B cell (primary cell): ENCODE measurements at regions not wholly inside any gene's neighbourhood (a gene's known extent, or its start where the extent isn't known, plus 50 kb on each side); places are given as distances from the start of the nearest gene placed in this dataset.

Experiments used
- ATAC-seq: fragments of 200-7000 bp; cut with Tn5 transposase; one replicate; pipeline ENCODE4 v1.10.0; 2021; ENCODE audit warnings: low read depth, mild to moderate bottlenecking, moderate number of reproducible peaks, moderate library complexity
- CTCF ChIA-PET: fragments of 350-600 bp; sonication (Branson Sonifier 250); formaldehyde crosslinking; loops from one replicate; lab custom pipeline; 2021; ENCODE audit warnings: antibody characterized with exemption, inconsistent platforms; lab: Charles Lee
- POLR2A ChIA-PET: fragments of 350-600 bp; sonication (Branson Sonifier 250); formaldehyde crosslinking; loops from one replicate; lab custom pipeline; 2021; ENCODE audit warnings: antibody characterized with exemption; lab: Charles Lee
- DNase-seq: peaks from one replicate; pipeline ENCODE4 v3.0.0; 2013
- H2AFZ ChIP-seq: 2 replicates; pipeline ENCODE4 v1.6.1; 2012; ENCODE audit warnings: mild to moderate bottlenecking, low read depth, low read length; ENCODE audit not compliant: insufficient read depth, poor library complexity, severe bottlenecking
- H3K27ac ChIP-seq, 2 donors: 1 replicate in 1 of 2; 2 replicates in 1 of 2; pipeline ENCODE4 v1.5.1; 2012 to 2013; ENCODE audit warnings: low read length in 2 of 2, mild to moderate bottlenecking in 2 of 2, moderate library complexity in 1 of 2
- H3K27me3 ChIP-seq, 4 experiments: fragments of 200-600 bp in 1 of 4; sonication (generic) in 1 of 4; replicated peaks in 1 of 4; 1 replicate in 2 of 4; 2 replicates in 2 of 4; pipeline versions ENCODE4 v1.6.1 to v1.7.0; 2013 to 2016; ENCODE audit warnings: low read length in 3 of 4, mild to moderate bottlenecking in 2 of 4, mixed read lengths in 1 of 4, moderate library complexity in 1 of 4; ENCODE audit not compliant: insufficient read depth in 4 of 4, control insufficient read depth in 3 of 4; ENCODE audit errors: control extremely low read depth in 1 of 4
- H3K36me3 ChIP-seq, 2 experiments: replicated peaks in 1 of 2; 1 replicate in 1 of 2; 2 replicates in 1 of 2; pipeline versions ENCODE4 v1.6.1 to v1.7.1; 2013; ENCODE audit warnings: low read length in 1 of 2; ENCODE audit not compliant: insufficient read depth in 2 of 2, control insufficient read depth in 1 of 2; ENCODE audit errors: control extremely low read depth in 1 of 2, extremely low read depth in 1 of 2
- H3K4me1 ChIP-seq, 2 donors: fragments of 200-600 bp in 1 of 2; sonication (generic) in 1 of 2; 1 replicate in 1 of 2; 2 replicates in 1 of 2; pipeline versions ENCODE4 v1.5.1 to v1.6.1; 2013 to 2017; ENCODE audit warnings: low read length in 2 of 2; ENCODE audit not compliant: control insufficient read depth in 2 of 2, insufficient read depth in 2 of 2
- H3K4me2 ChIP-seq: replicated peaks from 2 replicates; pipeline ENCODE3; 2012; ENCODE audit warnings: mild to moderate bottlenecking, low read depth, low read length; ENCODE audit not compliant: poor library complexity, severe bottlenecking
- H3K4me3 ChIP-seq, 5 experiments: fragments of 200-600 bp in 1 of 5; sonication (generic) in 1 of 5; 1 replicate in 3 of 5; 2 replicates in 2 of 5; pipeline versions ENCODE4 v1.5.1 to v1.7.0; 2011 to 2016; ENCODE audit warnings: low read length in 4 of 5, mild to moderate bottlenecking in 4 of 5, low read depth in 2 of 5, control low read depth in 1 of 5, moderate library complexity in 1 of 5; ENCODE audit not compliant: insufficient read depth in 1 of 5; ENCODE audit errors: control extremely low read depth in 1 of 5, extremely low read depth in 1 of 5
- H3K79me2 ChIP-seq: fragments of 200-600 bp; sonication (generic); one replicate; pipeline ENCODE4 v1.6.0; 2016; ENCODE audit warnings: low read length; ENCODE audit not compliant: control insufficient read depth, insufficient read depth
- H3K9ac ChIP-seq: fragments of 200-600 bp; sonication (generic); 2 replicates; pipeline ENCODE4 v1.6.1; 2017; ENCODE audit warnings: mild to moderate bottlenecking, low read length, moderate library complexity
- H3K9me3 ChIP-seq, 3 donors: one replicate each; pipeline versions ENCODE4 v1.6.1 to v1.7.1; 2013; ENCODE audit warnings: low read length in 2 of 3; ENCODE audit not compliant: control insufficient read depth in 2 of 3, insufficient read depth in 1 of 3; ENCODE audit errors: control extremely low read depth in 1 of 3
- H4K20me1 ChIP-seq: 2 replicates; pipeline ENCODE4 v1.6.0; 2012; ENCODE audit warnings: mild to moderate bottlenecking, low read length; ENCODE audit not compliant: insufficient read depth, control insufficient read depth, poor library complexity, severe bottlenecking
- H3K27ac Mint-ChIP-seq: one replicate; pipeline ENCODE4 v1.8.0; 2021; ENCODE audit warnings: mixed read lengths
- H3K27me3 Mint-ChIP-seq: one replicate; pipeline ENCODE4 v1.8.0; 2021; ENCODE audit warnings: mixed read lengths
- H3K4me1 Mint-ChIP-seq: one replicate; pipeline ENCODE4 v1.8.0; 2021; ENCODE audit warnings: mixed read lengths
- H3K4me3 Mint-ChIP-seq: one replicate; pipeline ENCODE4 v1.8.0; 2021; ENCODE audit warnings: mixed read lengths
- H3K9me3 Mint-ChIP-seq: one replicate; pipeline ENCODE4 v1.8.0; 2022; ENCODE audit warnings: mixed read lengths; ENCODE audit not compliant: insufficient read depth
- EZH2 ChIP-seq: IDR thresholded peaks from 2 replicates; pipeline ENCODE4 v1.6.1; 2012; ENCODE audit warnings: borderline replicate concordance, low read depth, mild to moderate bottlenecking, moderate library complexity, low read length; ENCODE audit not compliant: insufficient read depth, poor library complexity, severe bottlenecking
- WGBS: methylation state at CpG from one replicate; pipeline ENCODE4 v1.1.5; 2013; ENCODE audit warnings: missing lambda C conversion rate; ENCODE audit not compliant: insufficient coverage; 5-methylcytosine and 5-hydroxymethylcytosine counted together
- intact Hi-C: fragments of 100-400 bp; cut with micrococcal nuclease; formaldehyde crosslinking; loops from one replicate; pipeline ENCODE4 v1.10.0; 2022
- TF ChIP-seq, protein P1 (sequence below): fragments of 200-600 bp; IDR thresholded peaks from one replicate; pipeline ENCODE4 v1.8.0; 2022; ENCODE audit warnings: antibody characterized with exemption, mild to moderate bottlenecking

DNA sequence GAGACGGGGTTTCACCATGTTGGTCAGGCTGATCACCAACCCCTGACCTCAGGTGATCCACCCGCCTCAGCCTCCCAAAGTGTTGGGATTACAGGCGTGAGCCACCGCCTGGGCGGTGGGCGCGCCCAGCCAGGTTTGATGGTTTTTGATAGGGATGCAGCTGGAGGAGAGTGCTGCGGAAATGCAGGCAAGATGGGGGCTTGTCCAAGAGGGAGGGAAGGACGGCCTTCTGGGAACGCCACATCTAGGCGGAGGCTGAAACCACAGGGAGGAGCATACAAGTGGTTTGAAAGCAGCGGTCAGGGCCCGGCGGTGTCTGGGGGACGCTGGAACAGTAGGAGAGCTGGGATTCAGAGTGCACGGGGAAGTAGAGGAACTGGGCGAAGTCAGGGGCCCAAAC, 134.6 kb downstream of the VRK1 start:
- no peak overlapping the region for H3K9ac ChIP-seq
- no peaks in the 10 kb centered on the region for H3K79me2 ChIP-seq
- H2AFZ ChIP-seq, result no peak overlapping the region
- H3K4me3 ChIP-seq, result no peak overlapping the region
- H3K4me2 ChIP-seq, result no peak overlapping the region
- no peak for ATAC-seq
- POLR2A ChIA-PET, result no interaction called here
- H3K4me1 ChIP-seq, result peaks cover 7 to 9% of the 10 kb centered on the region in 2 donors
- Mint-ChIP-seq H3K27ac (no peak overlapping the region), H3K4me1 (peaks cover 15% of the 10 kb centered on the region), H3K27me3 (no peaks in the 10 kb centered on the region), H3K4me3 (no peak overlapping the region), H3K9me3 (no peaks in the 10 kb centered on the region)
- CTCF ChIA-PET, result no interaction called here
- no peak overlapping the region for H3K27ac ChIP-seq
- WGBS, result 96% methylated on average over 15 of the region's 17 CpGs
- no peaks in the 10 kb centered on the region for H3K27me3 ChIP-seq
- intact Hi-C loops, result no loop called here
- no peak for TF ChIP-seq EZH2
- TF ChIP-seq, protein P1, sequence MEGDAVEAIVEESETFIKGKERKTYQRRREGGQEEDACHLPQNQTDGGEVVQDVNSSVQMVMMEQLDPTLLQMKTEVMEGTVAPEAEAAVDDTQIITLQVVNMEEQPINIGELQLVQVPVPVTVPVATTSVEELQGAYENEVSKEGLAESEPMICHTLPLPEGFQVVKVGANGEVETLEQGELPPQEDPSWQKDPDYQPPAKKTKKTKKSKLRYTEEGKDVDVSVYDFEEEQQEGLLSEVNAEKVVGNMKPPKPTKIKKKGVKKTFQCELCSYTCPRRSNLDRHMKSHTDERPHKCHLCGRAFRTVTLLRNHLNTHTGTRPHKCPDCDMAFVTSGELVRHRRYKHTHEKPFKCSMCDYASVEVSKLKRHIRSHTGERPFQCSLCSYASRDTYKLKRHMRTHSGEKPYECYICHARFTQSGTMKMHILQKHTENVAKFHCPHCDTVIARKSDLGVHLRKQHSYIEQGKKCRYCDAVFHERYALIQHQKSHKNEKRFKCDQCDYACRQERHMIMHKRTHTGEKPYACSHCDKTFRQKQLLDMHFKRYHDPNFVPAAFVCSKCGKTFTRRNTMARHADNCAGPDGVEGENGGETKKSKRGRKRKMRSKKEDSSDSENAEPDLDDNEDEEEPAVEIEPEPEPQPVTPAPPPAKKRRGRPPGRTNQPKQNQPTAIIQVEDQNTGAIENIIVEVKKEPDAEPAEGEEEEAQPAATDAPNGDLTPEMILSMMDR, result no peak
- no peaks in the 10 kb centered on the region for H4K20me1 ChIP-seq
- H3K9me3 ChIP-seq, result peaks cover 0 to 19% (median 0%) of the 10 kb centered on the region in 3 donors
- no peaks in the 10 kb centered on the region for H3K36me3 ChIP-seq
- DNase-seq, result no peak

DNA sequence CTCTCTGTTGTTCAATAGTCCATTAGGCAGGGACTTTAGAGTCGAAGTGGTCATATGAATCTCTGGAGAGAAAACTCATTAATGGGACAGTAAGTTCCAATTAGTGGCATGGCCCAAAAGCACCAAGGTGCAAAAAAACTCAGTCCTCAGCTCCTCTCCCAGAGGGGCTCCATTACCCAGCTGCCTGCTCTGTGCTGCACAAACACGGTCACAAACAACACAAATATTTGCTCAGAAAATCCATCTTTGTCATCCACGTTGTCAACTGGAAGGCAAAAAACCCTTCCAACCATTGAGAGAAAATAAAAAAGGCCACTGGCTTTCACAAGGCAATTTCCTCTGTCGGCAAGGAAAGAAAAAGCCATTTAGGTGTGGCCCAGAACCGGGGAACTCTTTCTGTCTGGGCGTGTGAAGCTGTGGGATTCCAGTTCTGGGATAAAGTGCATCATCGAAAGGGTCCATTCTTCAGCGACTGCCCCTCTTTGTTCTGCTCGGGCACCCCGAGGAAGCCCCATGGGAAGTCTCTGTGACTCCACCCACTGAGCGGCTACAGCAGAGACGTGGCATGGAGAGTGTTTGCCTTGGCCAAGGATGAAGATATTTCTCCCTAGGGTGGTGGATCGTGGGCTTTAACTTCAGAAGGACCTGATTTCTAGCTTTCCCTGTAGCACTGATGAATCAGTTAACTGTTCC, 137.6 kb downstream of the VRK1 start:
- 97% methylated on average over 9 of the region's 13 CpGs for WGBS
- Histone ChIP-seq H4K20me1 (no peaks in the 10 kb centered on the region), H3K4me1 (peaks cover 7 to 9% of the 10 kb centered on the region in 2 donors), H3K79me2 (no peaks in the 10 kb centered on the region), H3K9ac (no peak overlapping the region), H3K4me3 (no peak overlapping the region), H3K27ac (no peak overlapping the region), H3K36me3 (no peaks in the 10 kb centered on the region), H3K9me3 (peaks cover 0 to 22% (median 0%) of the 10 kb centered on the region in 3 donors), H3K27me3 (no peaks in the 10 kb centered on the region), H2AFZ (no peak overlapping the region), H3K4me2 (no peak overlapping the region)
- H3K27ac Mint-ChIP-seq, result no peak overlapping the region
- no peaks in the 10 kb centered on the region for H3K9me3 Mint-ChIP-seq
- no peak overlapping the region for H3K4me3 Mint-ChIP-seq
- no peak for DNase-seq
- ChIA-PET CTCF (no interaction called here), POLR2A (no interaction called here)
- intact Hi-C loops, result no loop called here
- TF ChIP-seq, protein P1, result no peak
- no peak for TF ChIP-seq EZH2
- peaks cover 10% of the 10 kb centered on the region for H3K4me1 Mint-ChIP-seq
- no peak for ATAC-seq
- H3K27me3 Mint-ChIP-seq, result no peaks in the 10 kb centered on the region
